ENCODE measurements at regions not wholly inside any gene's neighbourhood (a gene's known extent, or its start where the extent isn't known, plus 50 kb on each side); places are given as distances from the start of the nearest gene placed in this dataset.

DNA sequence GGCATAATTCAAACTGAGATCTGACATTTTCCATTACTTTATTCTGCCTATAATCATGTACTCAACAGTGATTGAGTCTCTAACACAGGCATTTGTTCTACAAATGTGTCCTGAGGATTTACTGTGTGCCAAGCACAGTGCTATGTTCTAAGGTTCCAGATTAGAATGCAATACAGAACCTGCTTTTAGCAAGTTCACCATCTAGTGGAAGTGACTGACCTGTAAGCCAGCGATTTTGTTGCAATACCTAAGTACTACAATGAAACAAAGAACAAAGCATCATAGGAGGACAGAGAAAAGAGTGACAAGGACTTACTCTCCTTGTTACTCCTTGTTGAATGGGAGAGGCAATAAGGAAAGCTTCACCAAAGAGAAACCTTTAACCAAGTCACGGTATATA is 348.1 kb downstream of the ELAVL2 start:
- Histone ChIP-seq H3K4me2 (ENCODE audit: low read length) (no peak overlapping the region), H3K4me1 (ENCODE audit: control insufficient read depth, low read length) (no peaks in the 10 kb centered on the region), H3K27me3 (ENCODE audit: control insufficient read depth, low read length) (no peaks in the 10 kb centered on the region), H3K27ac (ENCODE audit: low read depth, low read length) (no peak overlapping the region), H3F3A (ENCODE audit: control insufficient read depth, insufficient read depth) (no peaks in the 10 kb centered on the region), H3K79me2 (ENCODE audit: control insufficient read depth, low read length) (no peaks in the 10 kb centered on the region), H4K20me1 (ENCODE audit: control insufficient read depth, insufficient read depth, low read depth, low read length) (no peaks in the 10 kb centered on the region), H3K9me2 (replicated peaks; ENCODE audit: control insufficient read depth, low read length) (no peaks in the 10 kb centered on the region), H3K4me3 (ENCODE audit: low read length) (no peak overlapping the region), H3K9me3 (ENCODE audit: control insufficient read depth, insufficient read depth, low read length) (no peaks in the 10 kb centered on the region), H3K36me3 (ENCODE audit: control insufficient read depth, low read length) (no peaks in the 10 kb centered on the region)
- TF ChIP-seq EZH2phosphoT487 (IDR thresholded peaks at IDR 0.05; ENCODE audit: borderline replicate concordance, low read length) = no peak
- TF ChIP-seq, protein P1, sequence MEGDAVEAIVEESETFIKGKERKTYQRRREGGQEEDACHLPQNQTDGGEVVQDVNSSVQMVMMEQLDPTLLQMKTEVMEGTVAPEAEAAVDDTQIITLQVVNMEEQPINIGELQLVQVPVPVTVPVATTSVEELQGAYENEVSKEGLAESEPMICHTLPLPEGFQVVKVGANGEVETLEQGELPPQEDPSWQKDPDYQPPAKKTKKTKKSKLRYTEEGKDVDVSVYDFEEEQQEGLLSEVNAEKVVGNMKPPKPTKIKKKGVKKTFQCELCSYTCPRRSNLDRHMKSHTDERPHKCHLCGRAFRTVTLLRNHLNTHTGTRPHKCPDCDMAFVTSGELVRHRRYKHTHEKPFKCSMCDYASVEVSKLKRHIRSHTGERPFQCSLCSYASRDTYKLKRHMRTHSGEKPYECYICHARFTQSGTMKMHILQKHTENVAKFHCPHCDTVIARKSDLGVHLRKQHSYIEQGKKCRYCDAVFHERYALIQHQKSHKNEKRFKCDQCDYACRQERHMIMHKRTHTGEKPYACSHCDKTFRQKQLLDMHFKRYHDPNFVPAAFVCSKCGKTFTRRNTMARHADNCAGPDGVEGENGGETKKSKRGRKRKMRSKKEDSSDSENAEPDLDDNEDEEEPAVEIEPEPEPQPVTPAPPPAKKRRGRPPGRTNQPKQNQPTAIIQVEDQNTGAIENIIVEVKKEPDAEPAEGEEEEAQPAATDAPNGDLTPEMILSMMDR (IDR thresholded peaks at IDR 0.05; ENCODE audit: low read depth, low read length, poor library complexity, severe bottlenecking) = no peak

DNA sequence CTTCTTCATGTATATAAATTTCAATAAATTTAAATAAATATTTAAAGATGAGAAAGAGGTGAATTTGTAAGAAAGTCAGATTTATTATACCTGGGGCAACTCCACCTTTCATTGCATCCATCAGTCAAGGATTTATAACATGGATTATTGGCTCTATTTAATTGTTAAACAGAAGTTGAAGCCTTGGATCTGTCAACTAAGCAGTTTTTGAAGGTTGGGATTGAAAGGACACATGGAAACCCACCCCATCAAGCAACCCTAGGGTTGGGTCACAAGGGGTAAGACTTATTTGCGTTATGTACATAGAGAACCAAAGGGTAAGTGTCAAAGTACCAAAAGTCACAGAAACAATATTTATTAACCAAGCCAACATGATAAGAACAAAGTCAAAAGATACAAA is 342.5 kb downstream of the ELAVL2 start:
- Histone ChIP-seq H3K9me3 (ENCODE audit: control insufficient read depth, insufficient read depth, low read length) (no peaks in the 10 kb centered on the region), H3K36me3 (ENCODE audit: control insufficient read depth, low read length) (no peaks in the 10 kb centered on the region), H3K4me3 (ENCODE audit: low read length) (no peak overlapping the region), H3K27ac (ENCODE audit: low read depth, low read length) (no peak overlapping the region), H3F3A (ENCODE audit: control insufficient read depth, insufficient read depth) (no peaks in the 10 kb centered on the region), H3K4me1 (ENCODE audit: control insufficient read depth, low read length) (no peaks in the 10 kb centered on the region), H3K79me2 (ENCODE audit: control insufficient read depth, low read length) (no peaks in the 10 kb centered on the region), H3K4me2 (ENCODE audit: low read length) (no peak overlapping the region), H4K20me1 (ENCODE audit: control insufficient read depth, insufficient read depth, low read depth, low read length) (no peaks in the 10 kb centered on the region), H3K9me2 (replicated peaks; ENCODE audit: control insufficient read depth, low read length) (no peaks in the 10 kb centered on the region), H3K27me3 (ENCODE audit: control insufficient read depth, low read length) (no peaks in the 10 kb centered on the region)
- TF ChIP-seq EZH2phosphoT487 (IDR thresholded peaks at IDR 0.05; ENCODE audit: borderline replicate concordance, low read length) = no peak
- TF ChIP-seq, protein P1 (IDR thresholded peaks at IDR 0.05; ENCODE audit: low read depth, low read length, poor library complexity, severe bottlenecking) = no peak

DNA sequence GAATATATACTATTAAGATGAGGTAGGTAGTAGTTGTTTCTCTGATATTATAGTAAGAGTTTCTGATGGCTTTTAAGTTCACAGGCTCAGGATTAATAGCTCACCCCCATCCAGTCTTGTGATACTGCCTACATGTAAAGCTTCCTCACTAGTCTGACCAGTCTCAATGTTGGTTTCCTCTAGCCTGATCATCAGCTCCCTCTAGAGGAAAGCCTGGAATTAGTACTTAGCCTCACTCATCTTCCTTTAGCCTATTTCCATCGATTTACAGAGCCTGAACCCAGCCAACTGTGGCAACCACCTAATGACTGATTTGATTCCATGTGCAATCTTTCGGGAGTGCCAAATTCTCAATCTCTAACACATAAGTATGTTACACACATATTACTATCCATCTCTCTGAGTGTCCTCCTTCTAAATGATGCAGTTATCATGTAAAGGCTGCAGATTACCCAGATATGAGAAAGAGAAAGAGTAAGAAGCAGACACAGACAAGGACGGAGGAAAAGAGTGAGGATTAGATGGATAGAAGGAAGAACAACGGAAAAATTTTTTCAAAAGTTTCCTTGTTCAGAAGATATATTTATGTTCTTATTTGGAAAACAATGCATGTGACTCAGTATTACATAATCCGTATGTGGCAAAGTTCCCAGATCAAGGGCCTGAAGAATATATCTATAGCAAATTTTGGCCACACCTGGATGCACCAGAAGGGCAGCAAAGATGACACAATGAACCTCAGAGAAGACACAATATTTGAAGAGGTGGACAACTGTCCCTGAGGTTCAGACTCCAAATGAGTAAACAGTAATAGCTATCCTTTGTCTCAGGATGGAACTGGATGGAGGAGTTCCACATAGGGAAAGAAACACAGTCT is 333.7 kb downstream of the ELAVL2 start:
- Histone ChIP-seq H3K79me2 (ENCODE audit: control insufficient read depth, low read length) (no peaks in the 10 kb centered on the region), H3K27me3 (ENCODE audit: control insufficient read depth, low read length) (no peaks in the 10 kb centered on the region), H3F3A (ENCODE audit: control insufficient read depth, insufficient read depth) (no peaks in the 10 kb centered on the region), H3K27ac (ENCODE audit: low read depth, low read length) (no peak overlapping the region), H3K9me3 (ENCODE audit: control insufficient read depth, insufficient read depth, low read length) (no peaks in the 10 kb centered on the region), H3K4me3 (ENCODE audit: low read length) (no peak overlapping the region), H3K36me3 (ENCODE audit: control insufficient read depth, low read length) (no peaks in the 10 kb centered on the region), H3K9me2 (replicated peaks; ENCODE audit: control insufficient read depth, low read length) (no peaks in the 10 kb centered on the region), H4K20me1 (ENCODE audit: control insufficient read depth, insufficient read depth, low read depth, low read length) (no peaks in the 10 kb centered on the region), H3K4me1 (ENCODE audit: control insufficient read depth, low read length) (no peaks in the 10 kb centered on the region), H3K4me2 (ENCODE audit: low read length) (no peak overlapping the region)
- no peak for TF ChIP-seq EZH2phosphoT487 (IDR thresholded peaks at IDR 0.05; ENCODE audit: borderline replicate concordance, low read length)
- TF ChIP-seq, protein P1 (IDR thresholded peaks at IDR 0.05; ENCODE audit: low read depth, low read length, poor library complexity, severe bottlenecking) = peak; percentile 47

Measured in DOHH2 (cell line).